EL (cell line): ENCODE measurements at regions not wholly inside any gene's neighbourhood (a gene's known extent, or its start where the extent isn't known, plus 50 kb on each side); places are given as distances from the start of the nearest gene placed in this dataset.
A peak's percentile ranks its signal among the peaks of the same experiment; 100 is the strongest.
"Not testable (repeated sequence)": the region's sequence is repeated elsewhere in the genome, so short reads cannot be mapped to it uniquely, and the experiment has no call there.

ENCODE experiments used
- DNase-seq: peaks from one replicate; pipeline ENCODE4 v3.0.0-alpha.2; 2016

- peak; percentile 11 for DNase-seq
Observed at GRCh38 chr20:51184289-51184688, 161.4 kb upstream of the KCNG1 start.

DNA sequence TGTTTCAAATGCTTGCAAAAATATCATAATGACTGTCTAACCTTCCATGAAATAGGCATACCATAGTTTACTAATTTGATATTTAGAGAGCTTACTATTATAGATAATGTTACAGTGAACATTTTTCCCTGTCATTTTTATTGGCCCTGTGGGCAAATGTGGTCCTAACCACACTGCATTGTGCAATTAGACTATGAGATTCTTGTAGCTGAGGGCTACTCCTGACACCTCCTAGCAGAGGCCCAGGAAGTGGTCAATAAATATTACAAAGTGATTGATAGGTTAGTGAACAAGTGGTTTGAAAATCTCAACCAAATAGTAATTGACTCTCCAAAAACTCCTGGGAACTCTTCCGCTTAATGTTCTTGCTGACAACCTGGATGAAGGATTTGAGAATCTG is 160.5 kb upstream of the KCNG1 start:
- DNase-seq = peak; percentile 28

DNA sequence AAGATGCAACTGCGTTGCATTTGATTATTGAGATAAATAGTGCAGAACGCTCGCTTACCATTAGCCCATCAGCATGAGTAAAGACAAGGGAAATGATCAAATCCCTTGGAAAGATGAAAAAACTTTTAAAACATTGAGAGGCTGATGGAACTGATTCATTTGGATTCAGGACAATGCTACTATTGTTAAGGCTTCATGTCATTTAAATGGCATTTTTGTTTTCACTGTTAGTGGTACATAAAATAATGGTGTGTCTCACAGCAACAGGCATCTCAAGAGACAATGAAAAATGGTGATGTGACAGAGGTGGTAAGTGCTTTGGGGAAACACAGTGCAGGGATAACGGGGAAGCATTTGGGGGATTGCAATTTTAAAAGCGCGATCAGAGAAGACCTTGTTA is 159.7 kb upstream of the KCNG1 start:
- DNase-seq = no peak

GRCh38 chr20:51178153-51178552 is 155.2 kb upstream of the KCNG1 start:
- no peak for DNase-seq

DNA sequence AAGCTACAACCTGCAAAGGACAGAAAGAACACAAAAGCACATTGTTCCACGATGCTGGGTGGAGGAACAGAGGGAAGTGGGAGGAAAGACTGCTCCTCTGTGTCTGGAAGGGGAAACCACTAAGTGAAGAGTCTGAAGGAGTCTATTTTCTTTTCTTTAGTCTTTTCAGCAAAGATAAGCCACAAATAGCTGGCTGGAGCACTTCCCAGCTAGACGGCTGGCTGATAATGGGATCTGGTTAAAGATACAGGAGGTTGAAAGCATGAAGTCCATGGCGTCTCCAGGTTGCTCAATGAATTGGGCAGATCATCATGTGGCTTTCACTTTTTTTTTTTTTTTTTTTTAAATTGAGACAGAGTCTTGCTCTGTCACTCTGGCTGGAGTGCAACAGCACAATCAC is 154.0 kb upstream of the KCNG1 start:
- no peak for DNase-seq

DNA sequence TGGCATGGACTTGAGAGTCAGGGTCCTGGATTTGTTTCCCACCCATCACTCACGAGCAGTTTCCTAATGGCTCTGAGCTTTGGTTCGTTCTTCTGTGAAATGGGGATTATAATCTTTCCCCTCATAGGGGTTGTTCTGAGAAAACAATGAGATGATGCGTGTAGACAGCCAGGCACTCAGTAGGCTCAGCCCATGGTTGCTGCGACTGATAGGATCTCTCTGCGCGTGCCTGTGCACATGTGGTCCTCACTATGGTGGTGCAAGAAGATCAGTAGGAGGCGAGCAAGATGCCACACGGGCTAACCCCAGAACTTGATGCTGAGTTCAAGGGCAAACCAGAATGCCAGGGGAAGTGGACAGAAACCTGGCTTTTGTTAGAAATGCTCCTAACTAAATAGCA is 153.5 kb upstream of the KCNG1 start:
- no peak for DNase-seq

- no peak for DNase-seq
Observed at GRCh38 chr20:51175724-51176123, 152.8 kb upstream of the KCNG1 start.

GRCh38 chr20:51175156-51175555 is 152.2 kb upstream of the KCNG1 start:
- DNase-seq = no peak

DNA sequence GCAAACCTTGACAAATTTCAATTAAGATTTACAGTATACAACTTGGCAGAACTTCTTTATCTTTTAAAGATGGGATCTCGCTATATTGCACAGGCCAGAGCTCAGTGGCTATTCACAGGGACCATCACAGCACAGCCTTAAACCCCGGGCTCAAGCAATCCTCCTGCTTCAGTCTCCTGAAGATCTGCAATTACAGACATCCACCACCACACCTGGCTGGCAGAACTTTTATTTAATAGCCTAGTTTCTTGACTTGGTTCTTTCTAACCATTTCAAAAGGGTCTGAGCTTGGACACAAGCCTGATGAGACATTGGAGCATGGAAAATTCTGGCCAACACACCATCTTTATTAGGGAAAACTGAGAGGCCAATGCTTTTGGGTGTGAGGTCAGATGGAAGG is 151.6 kb upstream of the KCNG1 start:
- no peak for DNase-seq

- no peak for DNase-seq
Observed at GRCh38 chr20:51172558-51173428, 149.9 kb upstream of the KCNG1 start.

DNA sequence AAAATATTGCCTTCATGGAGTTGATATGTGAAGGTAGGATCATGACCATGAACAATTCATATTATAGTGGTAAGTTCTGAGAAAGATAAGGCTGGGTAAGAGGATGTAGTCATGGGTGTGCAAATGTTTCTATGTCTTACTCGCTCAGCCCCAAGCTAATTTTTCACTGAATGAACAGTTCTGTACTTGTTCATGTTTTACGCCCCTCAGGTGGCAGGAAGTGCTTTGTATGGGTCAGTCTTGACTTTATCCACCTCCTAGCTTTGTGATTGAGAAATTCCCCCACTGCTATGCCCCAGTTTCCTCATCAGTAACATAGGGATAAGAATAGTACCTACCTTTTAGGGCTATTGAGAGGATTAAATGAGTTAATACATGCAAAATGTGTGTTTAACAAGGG is 148.2 kb upstream of the KCNG1 start:
- no peak for DNase-seq

- no peak for DNase-seq
Observed at GRCh38 chr20:51169813-51170212, 146.9 kb upstream of the KCNG1 start.

GRCh38 chr20:51167911-51168310 is 145.0 kb upstream of the KCNG1 start:
- DNase-seq = not testable (repeated sequence)

DNA sequence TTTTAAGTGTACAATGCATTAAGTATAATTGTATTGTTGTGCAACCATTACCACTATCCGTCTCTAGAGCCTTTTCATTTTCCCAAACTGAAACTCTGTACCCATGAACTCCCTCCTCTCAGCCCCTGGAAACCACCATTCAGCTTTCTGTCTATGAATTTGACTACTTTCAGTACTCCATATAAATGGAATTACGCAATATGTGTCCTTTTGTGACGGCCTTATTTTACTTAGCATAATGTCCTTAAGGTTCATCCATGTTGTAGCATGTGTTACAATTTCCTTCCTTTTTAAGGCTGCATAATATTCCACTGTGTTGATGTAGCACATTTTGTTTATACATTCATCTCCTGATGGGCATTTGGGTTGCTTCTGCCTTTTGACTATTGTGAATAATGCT is 143.6 kb upstream of the KCNG1 start:
- no peak for DNase-seq

DNA sequence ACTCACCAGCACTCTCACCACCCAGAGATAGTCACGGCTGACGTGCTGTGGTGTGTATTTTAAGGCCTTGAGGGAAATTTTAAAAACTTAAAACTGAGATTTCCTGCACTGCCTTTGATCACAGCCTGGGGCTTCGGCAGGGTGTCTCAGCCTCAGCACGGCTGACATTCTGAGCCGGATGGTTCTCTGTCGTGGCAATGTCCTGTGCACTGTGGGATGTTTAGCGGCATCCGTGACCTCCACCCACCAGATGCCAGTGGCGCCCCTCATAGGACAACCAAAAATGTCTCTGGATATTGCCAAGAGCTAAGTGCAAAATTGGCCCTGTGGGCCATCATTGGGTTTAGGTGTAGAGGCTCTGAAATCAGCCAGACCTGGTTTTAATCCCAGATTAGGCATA is 142.2 kb upstream of the KCNG1 start:
- DNase-seq = no peak

- DNase-seq = no peak
Observed at GRCh38 chr20:51164731-51165130, 141.8 kb upstream of the KCNG1 start.

DNA sequence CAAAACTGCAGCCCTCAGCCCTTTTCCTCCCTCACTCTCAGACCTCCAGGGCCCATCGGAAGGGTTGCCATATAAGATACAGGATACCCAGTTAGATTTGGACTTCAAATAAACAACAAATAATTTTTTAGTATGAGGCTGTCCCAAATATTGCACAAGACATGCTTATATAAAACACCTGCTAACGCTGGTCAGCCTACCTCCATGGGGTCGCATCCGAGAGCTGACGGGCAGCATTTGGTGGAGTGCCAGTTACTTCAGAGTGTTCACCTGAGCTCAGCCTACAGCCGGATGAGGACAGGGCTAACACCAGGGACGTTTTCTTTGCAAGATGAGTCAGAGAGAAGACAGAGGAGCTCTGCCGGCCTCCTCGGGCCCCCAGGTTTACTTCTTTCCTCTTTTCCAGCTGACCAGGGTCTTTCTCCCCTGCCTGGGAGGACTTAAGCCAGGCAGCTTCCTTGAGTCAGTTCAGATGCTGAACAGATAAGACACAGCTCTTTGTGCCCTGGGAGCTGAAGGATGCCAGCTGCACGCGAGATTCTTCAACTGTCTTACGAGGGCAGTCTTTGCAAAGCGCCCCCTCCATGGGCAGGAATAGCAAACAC is 141.2 kb upstream of the KCNG1 start:
- no peak for DNase-seq

- no peak for DNase-seq
Observed at GRCh38 chr20:51162015-51162414, 139.1 kb upstream of the KCNG1 start.

- no peak for DNase-seq
Observed at GRCh38 chr20:51160821-51161220, 137.9 kb upstream of the KCNG1 start.

GRCh38 chr20:51159981-51160380 is 137.1 kb upstream of the KCNG1 start:
- no peak for DNase-seq

DNA sequence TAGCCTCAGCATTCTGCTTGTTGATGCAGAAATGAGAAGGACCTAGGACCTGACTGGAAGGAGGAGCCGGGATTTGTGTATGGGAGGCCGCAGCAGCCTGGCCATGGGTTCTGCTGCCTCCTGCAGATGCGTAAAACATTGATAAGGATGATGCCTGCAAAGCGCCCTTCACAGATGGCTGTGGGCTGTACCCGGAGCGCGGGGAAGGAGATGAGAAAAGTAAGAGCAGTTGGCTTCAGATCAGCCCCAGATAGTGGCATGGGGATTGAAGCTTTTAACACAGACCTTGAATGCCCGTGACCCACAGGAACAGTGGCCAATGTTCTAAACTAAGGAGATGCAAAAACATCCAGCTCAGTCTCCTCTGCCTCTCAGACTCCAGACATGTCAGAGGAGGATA is 136.4 kb upstream of the KCNG1 start:
- no peak for DNase-seq

- DNase-seq = no peak
Observed at GRCh38 chr20:51158226-51158625, 135.3 kb upstream of the KCNG1 start.

- no peak for DNase-seq
Observed at GRCh38 chr20:51156041-51156982, 133.4 kb upstream of the KCNG1 start.
